H9 (cell line): ENCODE measurements at regions not wholly inside any gene's neighbourhood (a gene's known extent, or its start where the extent isn't known, plus 50 kb on each side); places are given as distances from the start of the nearest gene placed in this dataset.

Source experiments
- DNase-seq: peaks from one replicate; pipeline ENCODE4 v3.0.0-alpha.2; 2017
- H2AFZ ChIP-seq: one replicate; pipeline ENCODE4 v1.6.1; 2013; ENCODE audit warnings: mild to moderate bottlenecking, low read length, control low read depth, moderate library complexity
- H2AK5ac ChIP-seq: 2 replicates; pipeline ENCODE4 v1.6.1; 2013; ENCODE audit warnings: low read length, control low read depth, mixed read lengths; ENCODE audit not compliant: insufficient read length
- H2BK120ac ChIP-seq: one replicate; pipeline ENCODE4 v1.6.1; 2013; ENCODE audit warnings: low read depth, mild to moderate bottlenecking, low read length, control low read depth, inconsistent platforms; ENCODE audit not compliant: poor library complexity, severe bottlenecking
- H2BK12ac ChIP-seq: 2 replicates; pipeline ENCODE4 v1.6.1; 2013; ENCODE audit warnings: low read length, control low read depth, mixed read lengths, low read depth; ENCODE audit not compliant: insufficient read length
- H2BK15ac ChIP-seq: 2 replicates; pipeline ENCODE4 v1.6.1; 2013; ENCODE audit warnings: low read depth, low read length, control low read depth
- H2BK20ac ChIP-seq: one replicate; pipeline ENCODE4 v1.6.1; 2013; ENCODE audit warnings: low read depth, mild to moderate bottlenecking, low read length, control low read depth, inconsistent platforms; ENCODE audit not compliant: poor library complexity, severe bottlenecking
- H2BK5ac ChIP-seq: 2 replicates; pipeline ENCODE4 v1.6.1; 2013; ENCODE audit warnings: low read length, control low read depth, mixed read lengths; ENCODE audit not compliant: insufficient read length
- H3K14ac ChIP-seq: 2 replicates; pipeline ENCODE4 v1.6.1; 2013; ENCODE audit warnings: low read length, control low read depth; ENCODE audit not compliant: insufficient read depth
- H3K18ac ChIP-seq: 2 replicates; pipeline ENCODE4 v1.6.1; 2013; ENCODE audit warnings: low read depth, mild to moderate bottlenecking, mixed read lengths, low read length, control low read depth; ENCODE audit not compliant: insufficient read length
- H3K23ac ChIP-seq: 2 replicates; pipeline ENCODE4 v1.6.1; 2013; ENCODE audit warnings: low read length, control low read depth, mixed read lengths, low read depth; ENCODE audit not compliant: insufficient read length
- H3K23me2 ChIP-seq: 2 replicates; pipeline ENCODE4 v1.6.1; 2013; ENCODE audit warnings: low read depth, mild to moderate bottlenecking, mixed read lengths, low read length, control low read depth; ENCODE audit not compliant: insufficient read length, poor library complexity, severe bottlenecking
- H3K27ac ChIP-seq: 2 replicates; pipeline ENCODE4 v1.5.1; 2013; ENCODE audit warnings: low read length, control low read depth, mixed read lengths, low read depth; ENCODE audit not compliant: insufficient read length
- H3K27me3 ChIP-seq: 2 replicates; pipeline ENCODE4 v1.6.1; 2013; ENCODE audit warnings: low read length, control low read depth, inconsistent platforms; ENCODE audit not compliant: insufficient read depth
- H3K4ac ChIP-seq: 2 replicates; pipeline ENCODE4 v1.6.1; 2013; ENCODE audit warnings: low read depth, mild to moderate bottlenecking, control low read depth, inconsistent platforms, low read length, moderate library complexity
- H3K4me1 ChIP-seq: 2 replicates; pipeline ENCODE4 v1.6.1; 2013; ENCODE audit warnings: low read length, control low read depth, inconsistent platforms; ENCODE audit not compliant: insufficient read depth
- H3K4me2 ChIP-seq: 2 replicates; pipeline ENCODE4 v1.6.1; 2013; ENCODE audit warnings: low read length, control low read depth, mixed read lengths; ENCODE audit not compliant: insufficient read length, insufficient read depth
- H3K56ac ChIP-seq: 2 replicates; pipeline ENCODE4 v1.6.1; 2013; ENCODE audit warnings: low read depth, mild to moderate bottlenecking, mixed read lengths, low read length, control low read depth; ENCODE audit not compliant: insufficient read length
- H3K79me1 ChIP-seq: 2 replicates; pipeline ENCODE4 v1.6.1; 2013; ENCODE audit warnings: low read depth, mild to moderate bottlenecking, moderate library complexity, low read length, control low read depth, inconsistent platforms; ENCODE audit not compliant: insufficient read depth, poor library complexity, severe bottlenecking
- H3K79me2 ChIP-seq: 2 replicates; pipeline ENCODE4 v1.6.1; 2013; ENCODE audit warnings: low read length, control low read depth, inconsistent platforms; ENCODE audit not compliant: insufficient read depth
- H3K9ac ChIP-seq: 2 replicates; pipeline ENCODE4 v1.6.1; 2013; ENCODE audit warnings: low read length, control low read depth, mixed read lengths; ENCODE audit not compliant: insufficient read length; ENCODE audit errors: extremely low read depth
- H3K9me3 ChIP-seq: one replicate; pipeline ENCODE4 v1.6.1; 2013; ENCODE audit warnings: low read depth, low read length, inconsistent platforms; ENCODE audit not compliant: control insufficient read depth
- H3T11ph ChIP-seq: one replicate; pipeline ENCODE4 v1.6.1; 2013; ENCODE audit warnings: mild to moderate bottlenecking, low read length, control low read depth, inconsistent platforms
- H4K20me1 ChIP-seq: one replicate; pipeline ENCODE4 v1.6.1; 2013; ENCODE audit not compliant: control insufficient read depth, insufficient read length, insufficient read depth
- H4K5ac ChIP-seq: 2 replicates; pipeline ENCODE4 v1.6.1; 2013; ENCODE audit warnings: low read depth, mild to moderate bottlenecking, mixed read lengths, low read length, control low read depth; ENCODE audit not compliant: insufficient read length
- H4K8ac ChIP-seq: replicated peaks from 2 replicates; pipeline ENCODE4 v1.6.1; 2013; ENCODE audit warnings: low read length, control low read depth, mixed read lengths, low read depth; ENCODE audit not compliant: insufficient read length
- H4K91ac ChIP-seq: 2 replicates; pipeline ENCODE4 v1.6.1; 2013; ENCODE audit warnings: low read depth, mild to moderate bottlenecking, moderate library complexity, mixed read lengths, low read length, control low read depth; ENCODE audit not compliant: insufficient read length
- H3K27ac Mint-ChIP-seq, 3 experiments: 2 replicates in 2 of 3; 3 replicates in 1 of 3; pipeline ENCODE4 v1.8.0; 2020 to 2021; ENCODE audit warnings: mixed read lengths in 3 of 3, mild to moderate bottlenecking in 1 of 3, moderate library complexity in 1 of 3
- H3K27me3 Mint-ChIP-seq: 2 replicates; pipeline ENCODE4 v1.8.0; 2021; ENCODE audit warnings: low read depth, mild to moderate bottlenecking, moderate library complexity, mixed read lengths
- H3K36me3 Mint-ChIP-seq, 3 experiments: 2 replicates in 2 of 3; 3 replicates in 1 of 3; pipeline ENCODE4 v1.8.0; 2020 to 2021; ENCODE audit warnings: low read depth in 3 of 3, mixed read lengths in 3 of 3; ENCODE audit not compliant: insufficient read depth in 1 of 3
- H3K4me1 Mint-ChIP-seq, 2 experiments: 2 replicates each; pipeline ENCODE4 v1.8.0; 2020; ENCODE audit warnings: mixed read lengths in 2 of 2
- H3K4me3 Mint-ChIP-seq, 2 experiments: 2 replicates in 1 of 2; 3 replicates in 1 of 2; pipeline ENCODE4 v1.8.0; 2020 to 2021; ENCODE audit warnings: mild to moderate bottlenecking in 2 of 2, mixed read lengths in 2 of 2, moderate library complexity in 1 of 2
- H3K9me3 Mint-ChIP-seq, 2 experiments: 2 replicates in 1 of 2; 3 replicates in 1 of 2; pipeline ENCODE4 v1.8.0; 2020; ENCODE audit warnings: mild to moderate bottlenecking in 2 of 2, mixed read lengths in 2 of 2, moderate library complexity in 1 of 2
- WGBS: extraction: QIAGEN DNeasy Blood & Tissue Kit; methylation state at CpG from one replicate; pipeline ENCODE4 v1.1.7; 2013; ENCODE audit warnings: missing lambda C conversion rate, low lambda C conversion rate, mixed read lengths; ENCODE audit not compliant: insufficient read length; ENCODE audit errors: extremely low coverage; 5-methylcytosine and 5-hydroxymethylcytosine counted together
- TF ChIP-seq, protein P1 (sequence below): fragments of 200-600 bp; sonication (generic); conservative IDR thresholded peaks from 3 replicates; pipeline ENCODE4 v1.8.0; 2021; ENCODE audit warnings: antibody characterized with exemption, mild to moderate bottlenecking

DNA sequence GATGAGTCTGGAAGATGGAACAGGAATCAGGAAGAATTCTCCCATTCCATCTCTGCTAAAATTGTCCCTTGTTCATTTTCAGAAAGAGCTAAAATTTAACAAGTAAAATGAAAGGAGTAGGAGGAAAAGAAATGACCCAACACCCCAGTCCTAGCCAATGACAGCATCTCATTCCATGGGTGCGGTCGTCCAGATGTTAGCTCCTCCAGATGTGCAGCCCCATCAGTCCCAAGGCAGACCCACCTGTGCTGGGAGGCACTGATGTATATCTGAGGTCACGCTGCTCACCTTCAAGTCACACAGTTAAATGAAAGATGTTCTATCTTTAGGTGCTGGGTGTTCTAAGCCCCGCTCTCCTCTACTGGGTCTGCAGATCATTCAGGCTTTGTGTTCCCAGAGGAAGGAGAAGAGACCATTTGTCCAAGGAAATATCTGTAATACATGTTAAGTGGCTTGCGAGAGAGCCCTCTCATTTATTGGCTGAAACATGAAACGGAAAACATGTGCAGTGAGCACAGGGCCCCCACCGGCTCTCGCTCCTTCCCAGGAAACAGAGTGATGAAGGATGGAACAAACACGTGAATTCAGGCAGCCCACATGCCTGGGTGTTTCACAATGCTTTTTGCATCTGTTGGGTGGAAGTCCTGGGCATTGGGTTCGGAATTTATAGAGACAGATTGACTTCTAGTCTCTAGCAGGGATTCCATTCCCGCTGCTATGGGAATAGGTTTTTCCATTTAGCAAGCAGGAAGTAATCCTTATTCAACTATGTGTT is 294.6 kb downstream of the NUAK1 start:
- peaks cover 5 to 7% of the 10 kb centered on the region in 2 experiments for H3K9me3 Mint-ChIP-seq
- Histone ChIP-seq H2BK20ac (no peak overlapping the region), H3K4me2 (no peak overlapping the region), H3K23me2 (no peaks in the 10 kb centered on the region), H4K91ac (no peak overlapping the region), H4K8ac (no peak overlapping the region), H3K23ac (no peak overlapping the region), H2BK120ac (no peak overlapping the region), H4K20me1 (no peaks in the 10 kb centered on the region), H3K4ac (no peak overlapping the region), H2BK12ac (no peak overlapping the region), H3K56ac (no peak overlapping the region), H3K9ac (no peak overlapping the region), H3K27ac (no peak overlapping the region), H2AFZ (no peak overlapping the region), H4K5ac (no peak overlapping the region), H3K18ac (no peak overlapping the region), H3T11ph (no peak overlapping the region), H3K14ac (no peak overlapping the region), H3K27me3 (no peaks in the 10 kb centered on the region), H3K79me1 (no peaks in the 10 kb centered on the region), H3K4me1 (no peaks in the 10 kb centered on the region), H2BK5ac (no peak overlapping the region), H3K9me3 (no peaks in the 10 kb centered on the region), H2BK15ac (no peak overlapping the region), H2AK5ac (no peak overlapping the region), H3K79me2 (no peaks in the 10 kb centered on the region)
- no peak for DNase-seq
- peaks cover 0 to 7% (median 3%) of the 10 kb centered on the region in 3 experiments; a peak in 4 of 7 replicates for H3K36me3 Mint-ChIP-seq
- WGBS = no CpG with 5 or more reads among the region's 11 CpGs
- no peak overlapping the region for H3K27ac Mint-ChIP-seq
- TF ChIP-seq, protein P1, sequence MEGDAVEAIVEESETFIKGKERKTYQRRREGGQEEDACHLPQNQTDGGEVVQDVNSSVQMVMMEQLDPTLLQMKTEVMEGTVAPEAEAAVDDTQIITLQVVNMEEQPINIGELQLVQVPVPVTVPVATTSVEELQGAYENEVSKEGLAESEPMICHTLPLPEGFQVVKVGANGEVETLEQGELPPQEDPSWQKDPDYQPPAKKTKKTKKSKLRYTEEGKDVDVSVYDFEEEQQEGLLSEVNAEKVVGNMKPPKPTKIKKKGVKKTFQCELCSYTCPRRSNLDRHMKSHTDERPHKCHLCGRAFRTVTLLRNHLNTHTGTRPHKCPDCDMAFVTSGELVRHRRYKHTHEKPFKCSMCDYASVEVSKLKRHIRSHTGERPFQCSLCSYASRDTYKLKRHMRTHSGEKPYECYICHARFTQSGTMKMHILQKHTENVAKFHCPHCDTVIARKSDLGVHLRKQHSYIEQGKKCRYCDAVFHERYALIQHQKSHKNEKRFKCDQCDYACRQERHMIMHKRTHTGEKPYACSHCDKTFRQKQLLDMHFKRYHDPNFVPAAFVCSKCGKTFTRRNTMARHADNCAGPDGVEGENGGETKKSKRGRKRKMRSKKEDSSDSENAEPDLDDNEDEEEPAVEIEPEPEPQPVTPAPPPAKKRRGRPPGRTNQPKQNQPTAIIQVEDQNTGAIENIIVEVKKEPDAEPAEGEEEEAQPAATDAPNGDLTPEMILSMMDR = no peak
- no peak overlapping the region for H3K4me3 Mint-ChIP-seq
- no peaks in the 10 kb centered on the region for H3K27me3 Mint-ChIP-seq
- H3K4me1 Mint-ChIP-seq = 0 out of 4 replicates have a peak, but pooled peaks cover 0 to 2% of the 10 kb centered on the region in 2 experiments
